ENCODE measurements at regions not wholly inside any gene's neighbourhood (a gene's known extent, or its start where the extent isn't known, plus 50 kb on each side); places are given as distances from the start of the nearest gene placed in this dataset.

GRCh38 chrX:113802837-113803236, 781.0 kb upstream of the HTR2C start:
- in situ Hi-C loops (cut with HindIII; ENCODE audit: extremely low pct_ligation_motif_present, low pct_unique_long_range_greater_than_20kb) = no loop called here
- ChIA-PET CTCF (ENCODE audit: low intra/inter-chr PET ratio, low total read pairs) (no interaction called here), POLR2A (no interaction called here)
- H3K27ac ChIP-seq (ENCODE audit: extremely low read length, insufficient read depth, low read length) = no peak overlapping the region
- no peaks in the 10 kb centered on the region for H3K27me3 ChIP-seq (ENCODE audit: control insufficient read depth in 1 of 2, insufficient read depth in 2 of 2, low read length in 2 of 2)
- H4K20me1 ChIP-seq (ENCODE audit: insufficient read depth, low read length) = no peaks in the 10 kb centered on the region
- H3K79me2 ChIP-seq (ENCODE audit: insufficient read depth, low read length) = no peaks in the 10 kb centered on the region
- no TSS peak for BruUV-seq (replicated peaks)
- H3K4me3 ChIP-seq (replicated peaks in 1 of 3; ENCODE audit: insufficient read depth in 1 of 3, low read depth in 2 of 3, low read length in 3 of 3) = no peak overlapping the region
- ATAC-seq = no peak
- no peak overlapping the region for H3K9ac ChIP-seq (ENCODE audit: insufficient read depth, low read depth, low read length)
- no peaks in the 10 kb centered on the region for H3K4me1 ChIP-seq (ENCODE audit: insufficient read depth, low read length)
- no peak overlapping the region for H3K4me2 ChIP-seq (ENCODE audit: low read depth, low read length)
- H3K9me3 ChIP-seq (ENCODE audit: low read length) = no peaks in the 10 kb centered on the region
- 0% methylated on average over 4 of the region's 4 CpGs for WGBS (ENCODE audit: low lambda C conversion rate)
- TF ChIP-seq ZNF615 (CRISPR knock-in tag; IDR thresholded peaks at IDR 0.05; ENCODE audit: borderline replicate concordance) = no peak
- TF ChIP-seq ZNF343 (CRISPR knock-in tag; IDR thresholded peaks at IDR 0.05) = no peak
- no peak for TF ChIP-seq ISL2 (CRISPR knock-in tag; IDR thresholded peaks at IDR 0.05)
- TF ChIP-seq ETV6 (CRISPR knock-in tag; conservative IDR thresholded peaks at IDR 0.05) = no peak
- TF ChIP-seq TARDBP (CRISPR knock-in tag; IDR thresholded peaks at IDR 0.05) = no peak
- TF ChIP-seq EEA1 (CRISPR knock-in tag; IDR thresholded peaks at IDR 0.05; ENCODE audit: borderline replicate concordance) = no peak
- no peak for TF ChIP-seq KLF13 (CRISPR knock-in tag; IDR thresholded peaks at IDR 0.05)
- TF ChIP-seq PRDM10 (CRISPR knock-in tag; IDR thresholded peaks at IDR 0.05; ENCODE audit: low read depth) = no peak
- no peak for TF ChIP-seq ZNF484 (CRISPR knock-in tag; IDR thresholded peaks at IDR 0.05; ENCODE audit: borderline replicate concordance, low read depth)
- DNase-seq (ENCODE audit: low spot score) = no peak
- no peak overlapping the region for H2AFZ ChIP-seq (ENCODE audit: low read length)
- no peak for FAIRE-seq
- intact Hi-C loops (cut with micrococcal nuclease; ENCODE audit: unreplicated experiment) = no loop called here
- no peaks in the 10 kb centered on the region for H3K36me3 ChIP-seq (replicated peaks in 1 of 2; ENCODE audit: control insufficient read depth in 1 of 2, insufficient read depth in 2 of 2, low read length in 2 of 2)
